GM12878 (cell line): ENCODE measurements at regions not wholly inside any gene's neighbourhood (a gene's known extent, or its start where the extent isn't known, plus 50 kb on each side); places are given as distances from the start of the nearest gene placed in this dataset.
A peak's percentile ranks its signal among the peaks of the same experiment; 100 is the strongest.

Experiments used
- ATF2 ChIP-seq: IDR thresholded peaks from 2 replicates; pipeline ENCODE4 v1.6.1; 2012; ENCODE audit warnings: low read length, inconsistent platforms
- BACH1 ChIP-seq: fragments of 450-650 bp; IDR thresholded peaks from 2 replicates; pipeline ENCODE4 v1.6.1; 2017; ENCODE audit warnings: mild to moderate bottlenecking, borderline replicate concordance
- DPF2 ChIP-seq: fragments of 450-650 bp; IDR thresholded peaks from 2 replicates; pipeline ENCODE4 v1.6.1; 2017; ENCODE audit warnings: mild to moderate bottlenecking
- EGR1 ChIP-seq, 2 experiments: IDR thresholded peaks; 1 replicate in 1 of 2; 2 replicates in 1 of 2; pipeline ENCODE4 v1.6.1; 2011 to 2012; ENCODE audit warnings: low read depth in 2 of 2, low read length in 2 of 2, borderline replicate concordance in 1 of 2, mild to moderate bottlenecking in 1 of 2, moderate library complexity in 1 of 2
- IKZF2 ChIP-seq, 2 experiments: fragments of 450-650 bp; IDR thresholded peaks; 2 replicates each; pipeline ENCODE4 v1.6.1; 2017; ENCODE audit warnings: mild to moderate bottlenecking in 2 of 2, moderate library complexity in 2 of 2
- KDM1A ChIP-seq: fragments of 200-600 bp; sonication (generic); IDR thresholded peaks from 2 replicates; pipeline ENCODE4 v1.6.1; 2016; ENCODE audit warnings: borderline replicate concordance
- KLF5 ChIP-seq: fragments of 450-650 bp; IDR thresholded peaks from 2 replicates; pipeline ENCODE4 v1.6.1; 2014; ENCODE audit warnings: mild to moderate bottlenecking; ENCODE audit not compliant: partially characterized antibody
- MAX ChIP-seq: IDR thresholded peaks from 2 replicates; pipeline ENCODE4 v1.6.1; 2012; ENCODE audit warnings: low read depth, low read length, improper control_type of control experiment
- MLLT1 ChIP-seq: fragments of 450-650 bp; IDR thresholded peaks from 2 replicates; pipeline ENCODE4 v1.6.1; 2016; ENCODE audit warnings: mild to moderate bottlenecking
- MTA2 ChIP-seq: fragments of 450-650 bp; IDR thresholded peaks from 2 replicates; pipeline ENCODE4 v1.6.1; 2016; ENCODE audit warnings: low read depth, mild to moderate bottlenecking, moderate library complexity
- MTA3 ChIP-seq: IDR thresholded peaks from 2 replicates; pipeline ENCODE4 v1.6.1; 2012; ENCODE audit warnings: low read length, inconsistent platforms, borderline replicate concordance
- NBN ChIP-seq: fragments of 450-650 bp; IDR thresholded peaks from 2 replicates; pipeline ENCODE4 v1.6.1; 2016
- NR2F1 ChIP-seq: fragments of 450-650 bp; conservative IDR thresholded peaks from 2 replicates; pipeline ENCODE4 v1.6.1; 2017; ENCODE audit warnings: mild to moderate bottlenecking
- PAX5 ChIP-seq: IDR thresholded peaks from 2 replicates; pipeline ENCODE4 v1.6.1; 2011; ENCODE audit warnings: low read depth, low read length, borderline replicate concordance
- POLR2AphosphoS5 ChIP-seq: IDR thresholded peaks from 2 replicates; pipeline ENCODE4 v1.6.1; 2011; ENCODE audit warnings: mild to moderate bottlenecking, low read length, inconsistent platforms
- RELB ChIP-seq: fragments of 450-650 bp; IDR thresholded peaks from 2 replicates; pipeline ENCODE4 v1.6.1; 2017; ENCODE audit warnings: low read depth, mild to moderate bottlenecking, moderate library complexity
- SKIL ChIP-seq: fragments of 450-650 bp; IDR thresholded peaks from 2 replicates; pipeline ENCODE4 v1.6.1; 2017; ENCODE audit warnings: mild to moderate bottlenecking, low read depth, inconsistent platforms; ENCODE audit not compliant: poor library complexity, severe bottlenecking
- SREBF2 ChIP-seq: IDR thresholded peaks from 2 replicates; pipeline ENCODE4 v1.6.1; 2012; ENCODE audit warnings: mild to moderate bottlenecking, low read length
- ZNF207 ChIP-seq: fragments of 450-650 bp; IDR thresholded peaks from 2 replicates; pipeline ENCODE4 v1.6.1; 2014; ENCODE audit warnings: antibody characterized with exemption, mild to moderate bottlenecking, borderline replicate concordance
- ZNF687 ChIP-seq: fragments of 450-650 bp; IDR thresholded peaks from 2 replicates; pipeline ENCODE4 v1.6.1; 2017; ENCODE audit warnings: mild to moderate bottlenecking, moderate library complexity

- TF ChIP-seq ZNF687 (peak; percentile 30), MTA2 (peak; percentile 64; the same call in 1 of the 2 replicates), BACH1 (peak; percentile 97; the same call in 1 of the 2 replicates), SKIL (peak; percentile 76), KDM1A (no peak), NBN (peak; percentile 82), KLF5 (peak; percentile 63), RELB (peak; percentile 91), EGR1 (IDR thresholded peaks at IDR 0.05; ENCODE audit: borderline replicate concordance in 1 of 2, low read depth in 2 of 2, low read length in 2 of 2) (peak in 1 of 2 experiments; percentile 15; a peak in 1 of 3 replicates), MLLT1 (peak; percentile 63; the same call in 1 of the 2 replicates), POLR2AphosphoS5 (no peak), MTA3 (no peak), NR2F1 (peak; percentile 87), SREBF2 (no peak), ATF2 (no peak), PAX5 (no peak), MAX (no peak), ZNF207 (no peak), IKZF2 (IDR thresholded peaks at IDR 0.05) (peak; percentile 60 to 79; a peak in 2 of 4 replicates), DPF2 (peak; percentile 65; the same call in 1 of the 2 replicates)
Observed at GRCh38 chr14:71856199-71856919, 75.9 kb upstream of the RGS6 start (continued).
